Prostate gland (tissue), 2 donors: ENCODE measurements at regions not wholly inside any gene's neighbourhood (a gene's known extent, or its start where the extent isn't known, plus 50 kb on each side); places are given as distances from the start of the nearest gene placed in this dataset.

Experiments used
- POLR2A ChIP-seq: fragments of 450-650 bp; IDR thresholded peaks from one replicate; pipeline ENCODE4 v1.6.1; 2016; ENCODE audit warnings: antibody characterized with exemption, mild to moderate bottlenecking
- POLR2AphosphoS5 ChIP-seq: sonication (generic); formaldehyde crosslinking; IDR thresholded peaks from one replicate; pipeline ENCODE4 v1.6.1; 2017; ENCODE audit warnings: antibody characterized with exemption
- TF ChIP-seq, protein P1 (sequence below), 4 experiments: fragments of 200-600 bp in 2 of 4; fragments of 450-650 bp in 2 of 4; sonication (generic) in 2 of 4; IDR thresholded peaks; 1 replicate in 3 of 4; 2 replicates in 1 of 4; pipeline ENCODE4 v1.5.1; 2016 to 2019; ENCODE audit warnings: antibody characterized with exemption in 4 of 4, mild to moderate bottlenecking in 2 of 4, moderate library complexity in 2 of 4

DNA sequence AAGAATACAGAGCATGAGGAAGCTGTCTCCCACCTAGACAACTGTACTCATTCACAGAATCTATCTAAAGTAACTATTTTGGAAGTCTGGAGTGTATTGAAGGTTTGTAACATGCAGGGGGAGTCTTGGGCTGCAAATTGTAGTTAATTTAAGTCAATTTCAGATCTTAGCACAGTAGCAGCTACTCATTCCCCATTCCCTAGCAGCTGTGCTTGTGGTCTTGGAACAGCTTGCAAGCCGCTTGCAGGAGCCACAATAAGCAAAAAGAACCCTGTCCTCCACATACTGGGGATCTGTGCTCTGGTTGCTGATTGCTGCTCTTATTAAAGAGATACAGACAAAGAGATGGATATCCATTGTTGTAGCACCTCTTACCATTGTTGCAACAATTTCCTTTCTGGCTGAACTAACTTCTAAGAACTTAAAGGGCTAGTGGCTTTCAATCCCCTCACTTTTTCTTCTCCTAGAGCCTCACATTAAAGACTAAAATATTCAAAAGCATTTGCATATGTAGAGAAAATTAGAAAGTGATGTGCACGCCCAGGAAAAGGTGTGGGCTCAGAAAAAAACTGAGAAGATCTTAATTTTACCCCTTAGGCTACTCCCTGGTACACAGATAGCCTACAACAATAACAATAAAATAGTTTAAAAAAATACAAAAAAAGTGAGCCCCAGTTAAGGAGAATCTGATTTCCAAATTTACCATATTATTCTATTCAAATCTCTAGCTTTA is 1775.1 kb upstream of the PIK3C3 start:
- TF ChIP-seq POLR2A (no peak), POLR2AphosphoS5 (no peak)
- TF ChIP-seq, protein P1, sequence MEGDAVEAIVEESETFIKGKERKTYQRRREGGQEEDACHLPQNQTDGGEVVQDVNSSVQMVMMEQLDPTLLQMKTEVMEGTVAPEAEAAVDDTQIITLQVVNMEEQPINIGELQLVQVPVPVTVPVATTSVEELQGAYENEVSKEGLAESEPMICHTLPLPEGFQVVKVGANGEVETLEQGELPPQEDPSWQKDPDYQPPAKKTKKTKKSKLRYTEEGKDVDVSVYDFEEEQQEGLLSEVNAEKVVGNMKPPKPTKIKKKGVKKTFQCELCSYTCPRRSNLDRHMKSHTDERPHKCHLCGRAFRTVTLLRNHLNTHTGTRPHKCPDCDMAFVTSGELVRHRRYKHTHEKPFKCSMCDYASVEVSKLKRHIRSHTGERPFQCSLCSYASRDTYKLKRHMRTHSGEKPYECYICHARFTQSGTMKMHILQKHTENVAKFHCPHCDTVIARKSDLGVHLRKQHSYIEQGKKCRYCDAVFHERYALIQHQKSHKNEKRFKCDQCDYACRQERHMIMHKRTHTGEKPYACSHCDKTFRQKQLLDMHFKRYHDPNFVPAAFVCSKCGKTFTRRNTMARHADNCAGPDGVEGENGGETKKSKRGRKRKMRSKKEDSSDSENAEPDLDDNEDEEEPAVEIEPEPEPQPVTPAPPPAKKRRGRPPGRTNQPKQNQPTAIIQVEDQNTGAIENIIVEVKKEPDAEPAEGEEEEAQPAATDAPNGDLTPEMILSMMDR (IDR thresholded peaks at IDR 0.05): no peak
